ENCODE measurements at regions not wholly inside any gene's neighbourhood (a gene's known extent, or its start where the extent isn't known, plus 50 kb on each side); places are given as distances from the start of the nearest gene placed in this dataset.

DNA sequence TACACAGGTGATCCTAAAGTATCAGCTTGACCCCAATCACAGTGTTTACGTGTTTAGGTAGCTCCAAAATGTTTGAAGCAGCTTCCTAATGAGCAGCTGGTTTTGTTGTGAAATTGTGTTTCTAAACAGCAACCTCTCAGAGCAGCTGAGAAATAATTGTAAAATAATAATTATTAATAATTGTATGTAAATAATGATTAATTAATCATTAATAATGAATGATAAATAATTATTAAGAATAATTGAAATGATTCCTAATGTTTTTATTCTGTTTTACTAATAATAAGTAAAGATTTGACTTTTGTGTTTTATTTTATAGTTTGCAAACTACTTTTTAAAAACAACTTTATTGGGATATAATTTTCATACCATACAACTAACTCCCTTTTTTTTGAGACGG, 182.2 kb downstream of the URB2 start:
- in situ Hi-C loops (cut with HindIII; ENCODE audit: low pct_unique_long_range_greater_than_20kb, low sequenced_read_pairs), result no loop called here
- DNase-seq (ENCODE audit: low read depth), result no peak

DNA sequence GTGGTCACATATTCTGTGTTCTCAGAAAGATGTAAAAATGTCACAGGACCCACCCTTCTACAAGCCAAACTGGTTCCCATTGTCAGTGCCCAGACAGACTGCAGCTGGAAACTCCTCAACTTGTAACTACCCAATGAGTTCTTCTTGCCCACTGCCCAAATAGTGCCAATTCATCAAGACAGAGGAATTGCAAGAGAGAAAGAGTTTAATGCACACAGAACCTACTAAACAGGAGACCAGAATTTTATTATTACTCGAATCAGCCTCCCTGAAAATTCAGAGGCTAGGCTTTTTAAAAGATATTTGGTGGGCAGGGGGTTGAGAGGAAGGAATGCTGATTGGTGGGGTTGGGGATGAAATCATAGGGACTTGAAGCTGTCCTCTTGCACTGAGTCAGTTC, 184.1 kb downstream of the URB2 start:
- no peak for DNase-seq (ENCODE audit: low read depth)
- in situ Hi-C loops (cut with HindIII; ENCODE audit: low pct_unique_long_range_greater_than_20kb, low sequenced_read_pairs), result no loop called here

DNA sequence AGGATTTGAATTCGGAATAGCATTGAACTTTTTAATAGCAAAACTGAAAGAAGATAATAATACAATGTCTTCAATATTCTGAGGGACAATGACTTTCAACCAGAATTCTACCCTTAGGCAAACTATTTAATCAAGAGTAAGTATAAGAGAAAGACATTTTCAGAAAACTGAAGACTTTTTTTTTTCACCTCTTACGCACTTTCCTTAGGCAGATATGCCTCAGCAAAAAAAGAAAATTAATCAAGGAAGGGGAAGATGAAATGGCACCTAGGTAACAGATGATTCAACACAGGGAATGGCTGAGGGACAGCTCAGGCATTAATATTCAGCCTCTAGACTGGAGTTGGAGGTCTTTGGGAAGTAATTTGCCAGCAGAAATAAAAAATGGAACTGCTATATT, 184.9 kb downstream of the URB2 start:
- no peak for DNase-seq (ENCODE audit: low read depth)
- in situ Hi-C loops (cut with HindIII; ENCODE audit: low pct_unique_long_range_greater_than_20kb, low sequenced_read_pairs), result no loop called here

DNA sequence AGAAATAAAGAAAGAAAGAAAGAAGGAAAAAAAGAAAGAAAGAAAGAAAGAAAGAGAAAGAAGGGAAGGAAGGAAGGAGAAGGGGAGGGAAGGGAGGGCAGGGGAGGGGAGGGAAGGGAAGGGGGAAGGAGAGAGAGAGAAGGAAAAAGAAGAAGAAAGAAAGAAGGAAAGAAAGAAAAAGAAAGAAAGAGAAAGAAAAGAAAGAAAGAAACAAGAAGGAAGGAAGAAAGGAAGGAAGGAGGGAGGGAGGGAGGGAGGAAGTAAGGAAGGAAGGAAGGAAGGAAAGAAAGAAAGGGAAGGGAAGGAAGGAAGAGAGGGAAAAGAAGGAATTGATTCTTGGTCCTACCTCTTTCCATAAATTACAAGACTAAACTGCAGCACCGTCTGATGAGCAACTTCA, 186.1 kb downstream of the URB2 start:
- no peak for DNase-seq (ENCODE audit: low read depth)
- in situ Hi-C loops (cut with HindIII; ENCODE audit: low pct_unique_long_range_greater_than_20kb, low sequenced_read_pairs), result no loop called here

DNA sequence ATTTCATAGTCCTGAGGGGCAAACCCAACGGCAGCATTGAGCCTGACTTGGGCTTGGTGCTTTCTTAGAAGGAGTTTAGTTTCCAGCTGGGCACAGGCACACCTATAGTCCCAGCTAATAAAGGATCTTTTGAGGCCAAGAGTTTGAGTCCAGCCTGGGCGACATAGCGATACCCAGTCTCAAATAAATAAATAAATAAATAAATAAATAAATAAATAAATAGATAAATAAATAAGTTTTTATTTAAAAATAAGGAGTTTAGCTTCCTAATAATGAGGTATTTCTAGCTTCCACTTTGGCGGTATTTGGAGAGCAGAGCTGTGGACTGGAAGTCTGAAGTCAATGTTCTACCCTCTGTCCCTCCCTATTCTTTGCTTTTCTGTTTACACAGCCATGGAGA, 186.6 kb downstream of the URB2 start:
- DNase-seq (ENCODE audit: low read depth), result no peak
- in situ Hi-C loops (cut with HindIII; ENCODE audit: low pct_unique_long_range_greater_than_20kb, low sequenced_read_pairs), result no loop called here

DNA sequence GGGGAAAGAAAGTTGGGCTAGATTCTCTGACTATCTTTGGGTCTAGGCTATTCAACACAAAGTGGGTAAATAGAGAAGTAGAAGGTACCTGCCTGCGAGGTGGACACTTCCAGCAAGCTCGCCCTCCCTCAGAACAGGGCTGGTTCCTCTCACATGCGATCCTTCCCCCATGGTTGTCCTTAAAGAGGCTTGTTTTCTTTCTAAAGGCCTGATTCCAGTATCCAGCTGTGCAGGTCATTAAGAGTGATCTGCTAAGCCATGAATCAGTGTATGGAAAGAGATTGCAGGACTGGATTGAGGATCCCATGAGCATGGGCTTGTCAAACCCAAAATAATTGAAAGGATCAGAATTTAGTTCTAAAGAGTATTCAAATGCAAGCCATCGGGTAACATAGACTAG, 189.0 kb downstream of the URB2 start:
- no peak for DNase-seq (ENCODE audit: low read depth)
- in situ Hi-C loops (cut with HindIII; ENCODE audit: low pct_unique_long_range_greater_than_20kb, low sequenced_read_pairs), result no loop called here

DNA sequence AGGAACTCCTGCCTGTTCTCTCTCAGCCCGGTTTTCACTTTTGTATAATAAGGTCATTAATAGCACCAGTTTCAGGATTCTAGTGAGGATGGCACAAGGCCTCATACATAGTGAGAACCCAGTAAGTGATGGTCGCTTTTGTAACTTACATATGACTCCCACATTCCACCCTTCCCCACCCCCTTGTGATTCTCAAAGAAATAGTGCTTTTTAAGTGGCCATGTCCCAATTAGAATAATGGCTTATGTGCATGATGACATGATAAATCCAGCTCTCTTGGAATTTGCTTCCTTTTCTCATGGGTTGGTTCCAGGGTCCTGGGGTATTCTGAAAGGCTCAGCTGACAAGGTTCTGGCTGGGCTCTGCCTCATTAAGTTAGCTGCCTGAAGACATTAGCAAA, 189.9 kb downstream of the URB2 start:
- in situ Hi-C loops (cut with HindIII; ENCODE audit: low pct_unique_long_range_greater_than_20kb, low sequenced_read_pairs), result no loop called here
- no peak for DNase-seq (ENCODE audit: low read depth)

DNA sequence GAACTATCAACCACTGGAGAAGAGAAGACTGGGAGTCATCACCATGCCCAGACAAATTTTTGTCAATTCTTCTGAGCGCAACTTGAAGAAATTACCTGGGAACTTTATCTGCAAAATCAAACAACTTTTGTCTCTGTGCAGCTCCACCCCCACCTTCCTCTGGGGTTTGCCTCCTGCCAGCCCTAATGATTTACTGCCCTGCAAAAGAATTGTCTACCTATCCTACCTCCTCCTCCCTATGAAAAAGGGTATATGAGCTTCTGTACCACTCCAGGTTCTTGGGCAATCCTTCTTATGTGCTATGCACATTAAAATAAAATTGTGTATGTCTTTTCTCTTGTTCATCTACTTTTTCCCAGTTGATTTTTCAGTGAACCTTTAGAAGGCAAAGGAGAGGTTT, 191.9 kb downstream of the URB2 start:
- in situ Hi-C loops (cut with HindIII; ENCODE audit: low pct_unique_long_range_greater_than_20kb, low sequenced_read_pairs), result no loop called here
- no peak for DNase-seq (ENCODE audit: low read depth)

DNA sequence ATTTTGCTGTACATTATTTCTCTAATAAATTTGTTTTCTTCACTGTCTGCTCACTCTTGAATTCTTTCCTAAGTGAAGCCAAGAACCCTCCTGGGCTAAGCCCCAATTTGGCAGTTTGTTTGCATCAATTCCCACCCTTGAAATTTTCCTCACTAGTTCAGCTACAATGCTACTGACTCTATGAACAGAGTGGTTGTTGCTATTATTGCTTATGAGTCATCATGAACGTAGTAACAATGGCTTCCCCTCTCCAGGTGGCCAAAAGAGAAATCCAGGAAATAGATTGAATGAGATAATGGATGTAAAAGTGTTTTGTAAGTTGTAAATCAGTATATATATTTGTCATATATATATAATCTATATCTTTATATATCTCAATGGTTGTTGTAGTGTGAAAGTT, 193.0 kb downstream of the URB2 start:
- no peak for DNase-seq (ENCODE audit: low read depth)
- in situ Hi-C loops (cut with HindIII; ENCODE audit: low pct_unique_long_range_greater_than_20kb, low sequenced_read_pairs), result no loop called here

DNA sequence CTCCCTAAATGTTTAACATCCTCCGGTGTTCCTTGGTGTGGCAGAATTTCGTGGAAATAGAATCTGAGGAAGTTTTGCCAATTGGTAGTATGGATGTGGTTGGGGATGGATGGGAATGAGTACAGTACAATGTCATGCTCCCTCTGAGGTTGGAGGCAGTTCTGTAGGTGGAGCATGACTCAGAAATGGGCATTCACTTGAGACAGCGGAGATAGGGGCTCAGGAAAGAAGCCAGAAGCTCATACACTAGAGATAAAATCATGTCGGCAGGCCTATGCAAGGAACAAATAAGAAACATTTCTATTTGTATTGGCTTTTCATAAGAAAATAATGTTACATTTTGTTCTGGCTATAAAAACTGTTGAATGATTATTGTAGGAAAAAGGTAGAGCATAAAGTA, 196.0 kb downstream of the URB2 start:
- in situ Hi-C loops (cut with HindIII; ENCODE audit: low pct_unique_long_range_greater_than_20kb, low sequenced_read_pairs), result no loop called here

DNA sequence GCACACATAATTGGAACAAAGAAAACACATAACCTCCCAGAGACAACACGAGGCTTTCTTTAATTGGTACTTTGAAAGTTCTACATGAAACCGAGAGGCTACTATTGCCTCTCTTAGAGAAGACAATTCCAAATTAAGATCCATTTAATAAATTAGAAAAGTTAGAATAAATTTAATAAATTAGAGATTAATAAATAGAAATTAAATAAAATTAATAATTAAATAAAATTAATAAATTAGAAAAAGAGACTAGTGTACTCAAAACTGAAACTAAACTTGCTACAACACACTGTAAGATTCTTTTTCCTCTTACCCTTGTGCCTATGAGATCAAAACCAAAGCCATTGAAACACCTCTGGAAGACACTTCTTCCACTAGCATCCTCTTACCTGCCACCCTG, 199.0 kb downstream of the URB2 start:
- no peak for DNase-seq (ENCODE audit: low read depth)
- in situ Hi-C loops (cut with HindIII; ENCODE audit: low pct_unique_long_range_greater_than_20kb, low sequenced_read_pairs), result no loop called here

More for the DNA sequence above, 196.0 kb downstream of the URB2 start:
- no peak for DNase-seq (ENCODE audit: low read depth)

DNA sequence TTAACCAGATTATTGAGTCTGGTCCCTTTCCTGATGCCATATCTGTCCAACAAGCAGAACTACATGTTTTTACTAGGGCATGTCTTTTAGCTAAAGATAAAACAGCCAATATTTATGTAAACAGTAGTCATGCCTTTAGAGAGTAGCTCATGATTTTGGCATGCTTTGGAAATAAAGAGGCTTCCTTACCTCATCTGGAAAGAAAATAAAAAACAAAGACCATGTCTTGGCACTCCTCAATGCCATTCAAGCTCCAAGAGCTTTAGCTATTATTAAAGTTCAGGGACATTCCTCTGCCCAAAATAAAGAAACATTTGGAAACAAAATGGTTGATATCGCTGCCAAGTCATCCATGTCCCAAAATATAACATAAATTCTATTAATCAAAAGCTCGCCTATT, 202.4 kb downstream of the URB2 start:
- in situ Hi-C loops (cut with HindIII; ENCODE audit: low pct_unique_long_range_greater_than_20kb, low sequenced_read_pairs), result no loop called here
- no peak for DNase-seq (ENCODE audit: low read depth)

DNA sequence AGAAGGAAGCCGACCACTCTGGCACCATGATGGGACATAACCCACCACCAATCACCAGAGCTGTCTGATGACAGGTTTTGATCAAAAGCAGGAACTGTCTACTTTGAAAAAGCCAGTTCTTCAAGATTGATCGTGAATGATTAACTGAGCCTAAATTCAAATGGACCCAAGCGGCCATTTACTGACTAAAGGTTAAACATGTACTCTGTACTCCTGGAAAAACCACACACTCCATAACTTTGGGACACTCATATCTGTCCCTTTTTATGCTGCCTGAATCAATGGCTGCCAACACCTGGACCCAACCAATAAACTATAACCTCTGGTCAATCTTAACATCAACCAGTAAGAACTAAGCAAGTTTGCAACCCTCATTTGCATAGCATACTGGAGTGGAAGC, 206.6 kb downstream of the URB2 start:
- in situ Hi-C loops (cut with HindIII; ENCODE audit: low pct_unique_long_range_greater_than_20kb, low sequenced_read_pairs), result no loop called here
- no peak for DNase-seq (ENCODE audit: low read depth)

DNA sequence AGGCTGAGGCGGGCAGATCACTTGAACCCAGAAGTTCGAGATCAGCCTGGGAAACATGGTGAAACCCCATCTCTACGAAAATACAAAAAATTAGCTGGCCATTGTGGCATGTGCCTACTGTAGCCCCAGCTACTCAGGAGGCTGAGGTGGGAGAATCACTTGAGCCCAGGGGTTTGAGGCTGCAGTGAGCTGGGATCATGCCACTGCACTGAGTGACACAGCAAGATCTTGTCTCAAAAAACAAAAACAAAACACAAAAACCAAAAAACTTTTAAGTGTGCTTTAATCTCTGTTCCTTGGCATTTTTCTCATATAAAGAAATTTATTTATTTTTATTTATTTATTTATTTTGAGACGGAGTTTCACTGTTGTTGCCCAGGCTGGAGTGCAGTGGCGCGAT, 208.2 kb downstream of the URB2 start:
- in situ Hi-C loops (cut with HindIII; ENCODE audit: low pct_unique_long_range_greater_than_20kb, low sequenced_read_pairs), result no loop called here
- DNase-seq (ENCODE audit: low read depth), result no peak

DNA sequence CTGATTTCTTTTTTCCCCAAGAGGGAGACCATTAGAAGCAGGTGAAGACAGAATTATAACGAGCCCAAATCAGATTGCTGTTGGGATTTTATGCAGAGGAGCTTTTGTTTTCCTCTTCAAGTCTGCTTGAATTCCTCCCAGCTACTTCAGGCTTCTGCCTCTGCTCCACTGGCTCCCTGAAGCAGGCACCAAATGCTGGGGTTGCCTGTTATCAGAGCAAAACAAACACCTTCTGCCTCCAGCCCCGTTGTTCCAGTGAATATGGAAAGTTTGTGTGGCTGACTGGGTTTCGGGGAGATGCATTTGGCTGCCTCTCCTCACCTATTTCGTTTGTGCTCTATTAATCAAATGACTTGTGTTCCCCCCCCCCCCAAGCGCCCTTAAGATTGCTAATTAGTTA, 209.2 kb downstream of the URB2 start:
- DNase-seq (ENCODE audit: low read depth), result no peak
- in situ Hi-C loops (cut with HindIII; ENCODE audit: low pct_unique_long_range_greater_than_20kb, low sequenced_read_pairs), result no loop called here

DNA sequence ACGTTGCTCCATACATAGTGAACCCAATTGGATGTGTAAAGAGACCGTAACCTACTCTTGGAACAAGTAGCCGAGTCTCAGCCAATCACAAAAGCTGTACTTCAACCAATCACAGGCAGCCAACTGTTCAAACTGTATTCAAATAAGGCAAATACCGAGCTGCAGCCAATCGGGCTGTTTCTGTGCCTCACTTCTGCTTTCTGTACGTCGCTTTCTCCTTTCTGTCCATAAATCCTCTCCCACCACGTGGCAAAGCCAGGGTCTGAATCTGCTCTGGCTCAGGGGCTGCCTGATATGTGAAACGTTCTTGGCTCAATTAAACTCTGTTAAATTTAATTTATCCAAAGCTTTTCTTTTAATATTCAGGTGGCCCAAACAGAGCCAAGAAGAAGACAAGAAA, 210.3 kb downstream of the URB2 start:
- in situ Hi-C loops (cut with HindIII; ENCODE audit: low pct_unique_long_range_greater_than_20kb, low sequenced_read_pairs), result no loop called here
- DNase-seq (ENCODE audit: low read depth), result no peak

DNA sequence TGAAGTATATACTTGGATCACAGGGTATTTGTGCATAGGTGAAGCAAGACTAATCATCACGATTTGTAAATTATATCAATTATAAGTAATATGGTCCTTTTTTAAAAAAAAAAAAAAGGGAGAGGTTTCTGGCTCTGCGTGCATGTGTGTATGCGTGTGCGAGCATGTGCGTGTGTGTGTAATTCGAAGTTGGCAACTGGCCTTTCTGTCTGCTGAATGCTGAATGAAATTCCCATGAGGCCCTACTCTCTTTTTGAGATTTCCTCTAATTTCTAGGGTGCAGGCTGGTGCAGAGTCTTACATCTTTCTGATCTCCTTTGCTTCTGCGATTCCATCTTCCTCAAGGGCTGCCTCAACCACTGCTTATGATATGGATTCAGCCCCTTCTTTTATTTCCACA, 212.2 kb downstream of the URB2 start:
- DNase-seq (ENCODE audit: low read depth), result no peak
- in situ Hi-C loops (cut with HindIII; ENCODE audit: low pct_unique_long_range_greater_than_20kb, low sequenced_read_pairs), result no loop called here

DNA sequence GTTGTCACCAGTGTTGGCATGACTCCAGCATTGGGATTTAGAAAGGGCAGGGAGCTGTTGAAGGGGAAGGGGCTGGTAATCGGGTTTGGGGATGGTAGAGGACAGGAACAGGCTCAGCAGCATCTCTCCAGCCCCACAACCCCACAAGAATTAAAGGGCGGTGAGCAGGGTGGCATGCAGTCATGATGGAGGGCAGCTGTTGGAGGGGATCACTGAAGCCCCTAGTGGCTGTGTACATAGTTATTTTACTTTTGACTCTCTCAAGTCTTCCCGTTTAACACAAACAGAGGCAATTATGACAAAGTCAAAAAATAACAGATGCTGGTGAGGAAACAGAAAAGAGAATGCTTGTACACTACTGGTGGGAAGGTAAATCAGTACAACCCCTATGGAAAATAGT, 213.8 kb downstream of the URB2 start:
- in situ Hi-C loops (cut with HindIII; ENCODE audit: low pct_unique_long_range_greater_than_20kb, low sequenced_read_pairs), result no loop called here
- no peak for DNase-seq (ENCODE audit: low read depth)

DNA sequence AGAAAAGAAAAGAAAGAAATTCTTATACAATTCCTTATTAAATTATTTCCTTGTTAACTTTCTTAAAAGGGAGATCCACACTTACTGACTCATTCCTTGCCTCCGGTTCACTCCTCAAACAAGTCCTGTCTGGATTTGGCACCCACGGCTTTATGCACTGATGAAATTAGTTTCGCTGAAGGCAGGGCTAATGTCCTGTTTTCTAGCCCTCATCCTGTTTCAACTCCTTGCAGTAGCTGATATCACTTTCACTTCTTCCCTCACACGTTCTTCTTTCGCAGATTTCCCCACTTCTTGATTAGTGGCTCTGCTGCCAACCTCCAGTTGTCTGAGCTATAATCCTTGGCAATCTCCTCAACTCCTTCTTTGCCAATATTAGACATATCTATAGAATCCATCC, 215.2 kb downstream of the URB2 start:
- in situ Hi-C loops (cut with HindIII; ENCODE audit: low pct_unique_long_range_greater_than_20kb, low sequenced_read_pairs), result no loop called here
- no peak for DNase-seq (ENCODE audit: low read depth)

DNA sequence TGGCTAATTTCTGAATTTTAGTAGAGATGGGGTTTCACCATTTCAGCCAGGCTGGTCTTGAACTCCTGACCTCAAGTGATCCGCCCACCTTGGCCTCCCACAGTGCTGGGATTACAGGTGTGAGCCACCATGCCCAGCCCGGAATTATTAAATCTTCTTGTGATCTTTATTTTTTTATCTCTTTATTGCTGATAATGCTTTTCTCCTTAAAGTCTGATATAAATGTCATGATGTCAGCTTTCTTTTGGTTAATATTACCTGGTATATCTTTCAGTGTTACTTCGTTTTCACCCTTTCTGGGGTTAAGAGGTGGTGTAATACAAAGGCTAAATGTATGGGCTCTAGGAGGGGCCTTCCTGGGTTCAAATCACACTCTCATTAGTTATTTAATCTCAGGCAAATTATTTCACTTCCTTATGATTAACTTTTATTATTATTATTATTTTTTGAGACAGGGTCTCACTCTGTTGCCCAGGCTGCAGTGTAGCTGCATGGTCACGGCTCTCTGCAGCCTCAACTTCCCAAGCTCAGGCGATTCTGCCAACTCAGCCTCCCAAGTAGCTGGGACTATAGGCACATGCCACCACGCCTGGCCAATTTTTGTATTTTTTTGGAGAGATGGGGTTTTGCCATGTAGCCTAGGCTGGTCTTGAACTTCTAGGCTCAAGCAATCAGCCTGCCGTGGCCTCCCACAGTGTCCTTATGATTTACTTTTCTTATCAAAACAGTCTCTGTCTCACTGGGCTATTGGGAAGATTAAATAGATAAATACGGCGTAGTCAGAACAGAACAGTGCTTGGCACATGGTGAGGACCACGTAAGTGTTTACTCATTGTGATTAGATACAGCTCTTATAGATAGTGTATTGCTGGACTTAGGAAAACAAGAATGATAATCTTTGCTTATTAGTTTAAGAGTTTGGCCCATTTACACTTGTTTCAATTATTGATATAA, 216.5 kb downstream of the URB2 start:
- DNase-seq (ENCODE audit: low read depth), result no peak
- in situ Hi-C loops (cut with HindIII; ENCODE audit: low pct_unique_long_range_greater_than_20kb, low sequenced_read_pairs), result no loop called here
